ENCODE measurements at regions not wholly inside any gene's neighbourhood (a gene's known extent, or its start where the extent isn't known, plus 50 kb on each side); places are given as distances from the start of the nearest gene placed in this dataset.

DNA sequence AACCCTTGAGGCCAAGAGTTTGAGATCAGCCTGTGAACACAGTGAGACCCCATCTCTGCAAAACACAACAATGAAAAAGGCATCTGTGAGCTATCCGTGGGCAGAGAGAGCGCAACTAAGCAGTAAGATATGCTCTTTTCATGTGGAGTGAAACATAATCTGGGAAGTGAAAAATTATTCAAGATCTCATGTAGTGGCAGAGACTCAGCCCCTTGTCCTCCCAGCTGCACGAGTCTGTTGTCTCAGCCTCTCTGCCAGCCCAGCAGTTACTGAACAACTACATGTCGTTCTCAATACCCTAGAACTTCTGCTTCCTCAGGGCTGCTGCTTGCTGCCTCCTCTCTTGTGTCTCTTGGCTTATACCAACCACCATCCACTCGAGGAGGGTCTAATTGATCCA is 61.3 kb upstream of the WDR26 start:
- TF ChIP-seq SRF (IDR thresholded peaks at IDR 0.05; ENCODE audit: low read depth, low read length): no peak
- TF ChIP-seq POLR2A (IDR thresholded peaks at IDR 0.05; ENCODE audit: control extremely low read depth in 1 of 2, low read depth in 2 of 2, low read length in 2 of 2): no peak
- TF ChIP-seq, protein P1, sequence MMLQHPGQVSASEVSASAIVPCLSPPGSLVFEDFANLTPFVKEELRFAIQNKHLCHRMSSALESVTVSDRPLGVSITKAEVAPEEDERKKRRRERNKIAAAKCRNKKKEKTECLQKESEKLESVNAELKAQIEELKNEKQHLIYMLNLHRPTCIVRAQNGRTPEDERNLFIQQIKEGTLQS (IDR thresholded peaks at IDR 0.05; ENCODE audit: insufficient read depth, low read depth, low read length): no peak

Data from H1 (cell line).